Activated T-helper 1 cell treated with anti-CD3 and anti-CD28 coated beads, Interleukin-12 subunit alpha, Interleukin-12 subunit beta, Interleukin-2, Interleukin-4 antibody, amounts not matched to agents 30 ng/mL and 10 ng/mL and 1 ng/mL, durations not matched to agents 14 hours and 24 hours and 36 hours (primary cell): ENCODE measurements at regions not wholly inside any gene's neighbourhood (a gene's known extent, or its start where the extent isn't known, plus 50 kb on each side); places are given as distances from the start of the nearest gene placed in this dataset.

Experiments used
- DNase-seq: peaks from one replicate; pipeline ENCODE4 v3.0.0; 2021; ENCODE audit warnings: low spot score
- H3K27ac Mint-ChIP-seq: one replicate; pipeline ENCODE4 v1.8.0; 2021; ENCODE audit warnings: mild to moderate bottlenecking, mixed read lengths
- H3K27me3 Mint-ChIP-seq: one replicate; pipeline ENCODE4 v1.8.0; 2022; ENCODE audit warnings: mild to moderate bottlenecking, moderate library complexity, mixed read lengths; ENCODE audit not compliant: insufficient read depth
- H3K36me3 Mint-ChIP-seq: one replicate; pipeline ENCODE4 v1.8.0; 2021; ENCODE audit warnings: low read depth, mixed read lengths
- H3K4me1 Mint-ChIP-seq: one replicate; pipeline ENCODE4 v1.8.0; 2021; ENCODE audit warnings: low read depth, mixed read lengths
- H3K4me3 Mint-ChIP-seq: one replicate; pipeline ENCODE4 v1.8.0; 2021; ENCODE audit warnings: mild to moderate bottlenecking, moderate library complexity, mixed read lengths
- H3K9me3 Mint-ChIP-seq: one replicate; pipeline ENCODE4 v1.8.0; 2021; ENCODE audit warnings: mixed read lengths
- intact Hi-C: fragments of 100-400 bp; cut with micrococcal nuclease; formaldehyde crosslinking; loops from one replicate; pipeline ENCODE4 v1.15.1; 2024

DNA sequence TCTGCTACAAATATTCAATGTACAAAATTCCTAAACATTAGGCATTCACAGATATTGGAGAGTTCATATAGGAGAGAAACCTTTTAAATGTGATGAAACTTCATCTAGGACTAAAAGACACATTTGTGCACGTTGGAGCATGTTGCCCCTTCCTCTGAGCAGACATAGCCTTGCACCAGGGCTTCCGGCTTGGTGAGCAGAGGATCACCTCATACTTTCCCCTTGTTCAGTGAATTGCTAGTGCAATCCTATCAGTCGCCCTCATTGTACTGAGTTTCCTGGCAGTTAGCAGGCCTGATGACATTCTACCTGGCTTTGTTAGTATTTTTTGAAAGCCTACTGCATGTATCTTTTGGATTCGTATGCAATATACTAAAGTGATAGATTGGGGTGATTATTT, 466.2 kb downstream of the SPRY1 start:
- Mint-ChIP-seq H3K27me3 (peaks cover 2% of the 10 kb centered on the region), H3K4me3 (no peak overlapping the region), H3K4me1 (no peaks in the 10 kb centered on the region), H3K9me3 (no peaks in the 10 kb centered on the region), H3K36me3 (no peaks in the 10 kb centered on the region), H3K27ac (no peak overlapping the region)
- DNase-seq, result no peak
- intact Hi-C loops, result no loop called here

DNA sequence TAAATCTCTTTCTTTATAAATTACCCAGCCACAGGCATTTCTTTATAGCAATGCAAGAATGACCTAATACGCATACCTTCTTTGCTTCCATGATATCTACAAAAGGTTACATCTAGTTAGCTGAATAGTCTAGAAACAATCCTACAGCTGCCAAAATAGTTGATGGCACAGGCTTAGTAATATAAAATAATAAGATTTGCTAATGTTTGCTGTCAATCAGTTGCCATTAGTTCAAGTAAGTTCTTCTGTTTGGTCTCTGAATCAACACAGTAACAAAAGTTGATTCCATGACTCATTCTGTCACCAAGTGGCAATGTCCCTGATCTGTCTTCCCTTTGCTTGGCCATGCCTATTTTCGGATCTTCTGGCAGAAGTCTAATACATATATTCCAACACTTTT, 470.2 kb downstream of the SPRY1 start:
- no peaks in the 10 kb centered on the region for H3K4me1 Mint-ChIP-seq
- H3K36me3 Mint-ChIP-seq, result no peaks in the 10 kb centered on the region
- H3K4me3 Mint-ChIP-seq, result no peak overlapping the region
- no peak for DNase-seq
- peaks cover 3% of the 10 kb centered on the region for H3K9me3 Mint-ChIP-seq
- intact Hi-C loops, result no loop called here
- H3K27ac Mint-ChIP-seq, result no peak overlapping the region
- H3K27me3 Mint-ChIP-seq, result no peaks in the 10 kb centered on the region

DNA sequence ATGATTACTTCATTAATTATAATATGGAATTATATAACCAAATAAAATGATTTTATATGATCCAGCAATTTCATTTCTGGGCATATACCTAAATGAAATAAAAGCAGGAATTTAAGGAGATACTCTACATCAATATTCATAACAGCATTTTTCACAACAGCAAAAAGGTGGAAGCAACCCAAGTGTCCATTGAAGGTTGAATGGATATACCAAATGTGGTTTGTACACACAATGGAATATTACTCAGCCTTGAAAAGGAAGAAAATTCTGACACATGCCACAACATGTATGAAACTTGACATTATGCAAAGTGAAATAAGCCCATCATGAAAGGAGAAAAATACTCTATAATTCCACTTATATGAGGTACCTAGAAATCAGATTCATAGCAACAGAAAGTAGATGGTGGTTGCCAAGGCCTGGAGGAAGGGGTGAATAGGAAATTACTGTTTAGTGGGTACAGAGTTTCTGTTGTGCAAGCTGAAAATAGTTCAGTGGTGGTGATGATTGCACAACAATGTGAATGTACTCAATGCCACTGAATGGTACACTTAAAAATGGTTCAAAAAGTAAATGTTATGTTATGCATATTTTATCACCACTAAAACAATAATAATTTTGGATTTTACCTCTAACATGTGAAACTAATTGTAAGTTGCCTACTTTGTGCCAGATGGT, 471.5 kb downstream of the SPRY1 start:
- intact Hi-C loops, result no loop called here
- H3K27ac Mint-ChIP-seq, result no peak overlapping the region

GRCh38 chr4:123869286-123870215, 473.0 kb downstream of the SPRY1 start:
- Mint-ChIP-seq H3K27ac (no peak overlapping the region), H3K4me3 (no peak overlapping the region), H3K4me1 (no peaks in the 10 kb centered on the region), H3K9me3 (peaks cover 3% of the 10 kb centered on the region), H3K36me3 (no peaks in the 10 kb centered on the region), H3K27me3 (no peaks in the 10 kb centered on the region)
- no peak for DNase-seq
- intact Hi-C loops, result no loop called here

More for the DNA sequence above, 471.5 kb downstream of the SPRY1 start:
- Mint-ChIP-seq H3K9me3 (peaks cover 3% of the 10 kb centered on the region), H3K4me3 (no peak overlapping the region), H3K27me3 (no peaks in the 10 kb centered on the region), H3K4me1 (no peaks in the 10 kb centered on the region), H3K36me3 (no peaks in the 10 kb centered on the region)
- DNase-seq, result no peak

- no peak overlapping the region for H3K4me3 Mint-ChIP-seq
- DNase-seq, result no peak
- H3K27me3 Mint-ChIP-seq, result no peaks in the 10 kb centered on the region
- peaks cover 3% of the 10 kb centered on the region for H3K9me3 Mint-ChIP-seq
- no peaks in the 10 kb centered on the region for H3K4me1 Mint-ChIP-seq
- intact Hi-C loops, result no loop called here
- no peak overlapping the region for H3K27ac Mint-ChIP-seq
- H3K36me3 Mint-ChIP-seq, result no peaks in the 10 kb centered on the region
Measured at GRCh38 chr4:123870216-123870876, 473.8 kb downstream of the SPRY1 start.

- intact Hi-C loops, result no loop called here
- H3K9me3 Mint-ChIP-seq, result peaks cover 3% of the 10 kb centered on the region
- no peaks in the 10 kb centered on the region for H3K4me1 Mint-ChIP-seq
- H3K36me3 Mint-ChIP-seq, result no peaks in the 10 kb centered on the region
- H3K4me3 Mint-ChIP-seq, result no peak overlapping the region
- no peak overlapping the region for H3K27ac Mint-ChIP-seq
- DNase-seq, result no peak
- no peaks in the 10 kb centered on the region for H3K27me3 Mint-ChIP-seq
Measured at GRCh38 chr4:123871341-123871740, 474.7 kb downstream of the SPRY1 start.

DNA sequence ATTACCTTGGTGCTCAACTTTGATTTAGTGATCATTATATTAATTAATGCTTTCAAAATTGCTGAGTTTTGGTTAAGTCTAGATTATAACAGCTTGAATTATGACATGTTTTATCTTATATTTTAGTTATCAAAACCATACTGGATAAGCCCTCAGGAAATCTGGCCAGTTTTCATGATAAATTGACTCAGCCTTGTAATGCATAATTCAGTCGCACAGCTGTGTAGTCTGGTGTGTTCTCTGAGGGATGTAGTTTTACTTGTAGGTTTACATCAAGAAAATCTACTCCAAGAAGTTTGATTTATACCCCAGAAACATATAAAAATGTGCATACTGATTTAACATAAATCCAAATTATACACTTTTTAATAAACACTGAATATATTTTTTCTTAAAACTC, 477.5 kb downstream of the SPRY1 start:
- H3K27ac Mint-ChIP-seq, result no peak overlapping the region
- no peaks in the 10 kb centered on the region for H3K36me3 Mint-ChIP-seq
- intact Hi-C loops, result no loop called here
- no peak overlapping the region for H3K4me3 Mint-ChIP-seq
- no peak for DNase-seq
- no peaks in the 10 kb centered on the region for H3K27me3 Mint-ChIP-seq
- no peaks in the 10 kb centered on the region for H3K4me1 Mint-ChIP-seq
- no peaks in the 10 kb centered on the region for H3K9me3 Mint-ChIP-seq

DNA sequence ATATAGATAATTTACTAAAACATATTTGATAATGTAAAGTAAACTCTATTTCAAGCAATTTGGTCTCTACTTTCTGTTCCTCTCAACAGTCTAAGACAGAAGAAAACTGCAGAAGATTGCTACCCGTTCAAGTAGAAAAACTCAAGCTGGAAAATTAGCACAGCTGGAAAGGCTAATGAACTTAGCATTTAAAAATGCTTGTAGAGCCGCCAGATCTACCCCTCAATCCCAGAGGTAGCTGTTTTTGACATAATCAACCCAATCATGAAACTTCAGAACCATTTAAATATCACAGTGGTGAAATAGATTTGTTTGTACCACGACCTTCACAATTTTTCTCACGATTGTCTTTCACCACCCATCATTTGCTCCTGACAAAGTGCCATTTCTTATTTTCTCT, 479.5 kb downstream of the SPRY1 start:
- H3K9me3 Mint-ChIP-seq, result no peaks in the 10 kb centered on the region
- no peaks in the 10 kb centered on the region for H3K4me1 Mint-ChIP-seq
- H3K4me3 Mint-ChIP-seq, result no peak overlapping the region
- no peak overlapping the region for H3K27ac Mint-ChIP-seq
- DNase-seq, result no peak
- intact Hi-C loops, result no loop called here
- no peaks in the 10 kb centered on the region for H3K36me3 Mint-ChIP-seq
- H3K27me3 Mint-ChIP-seq, result no peaks in the 10 kb centered on the region

DNA sequence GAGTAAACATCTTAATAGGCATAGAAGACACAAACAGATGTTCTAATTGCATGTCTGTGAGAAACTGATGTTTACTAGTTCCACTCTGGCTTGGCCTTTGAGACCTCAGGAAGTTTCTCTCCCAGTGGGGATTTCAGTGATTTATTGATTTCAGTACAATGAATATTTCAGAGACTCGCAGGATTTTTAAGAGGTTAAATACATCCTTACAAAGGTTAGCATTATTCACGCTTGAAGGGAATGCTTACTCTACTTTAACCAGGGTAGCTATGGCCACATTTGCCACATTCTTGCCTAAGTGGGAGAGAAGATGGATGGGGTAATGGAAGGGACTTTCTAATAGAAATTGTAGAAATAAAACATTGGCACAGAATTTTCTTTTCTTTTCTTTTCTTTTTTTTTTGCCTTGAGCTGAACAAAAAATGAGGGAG, 480.1 kb downstream of the SPRY1 start:
- intact Hi-C loops, result no loop called here
- Mint-ChIP-seq H3K27ac (no peak overlapping the region), H3K4me1 (no peaks in the 10 kb centered on the region), H3K9me3 (no peaks in the 10 kb centered on the region), H3K4me3 (no peak overlapping the region), H3K36me3 (no peaks in the 10 kb centered on the region), H3K27me3 (no peaks in the 10 kb centered on the region)
- no peak for DNase-seq

- no peaks in the 10 kb centered on the region for H3K36me3 Mint-ChIP-seq
- no peaks in the 10 kb centered on the region for H3K9me3 Mint-ChIP-seq
- no peaks in the 10 kb centered on the region for H3K4me1 Mint-ChIP-seq
- no peak overlapping the region for H3K27ac Mint-ChIP-seq
- intact Hi-C loops, result no loop called here
- no peak for DNase-seq
- no peak overlapping the region for H3K4me3 Mint-ChIP-seq
- no peaks in the 10 kb centered on the region for H3K27me3 Mint-ChIP-seq
Measured at GRCh38 chr4:123877551-123877950, 481.0 kb downstream of the SPRY1 start.

DNA sequence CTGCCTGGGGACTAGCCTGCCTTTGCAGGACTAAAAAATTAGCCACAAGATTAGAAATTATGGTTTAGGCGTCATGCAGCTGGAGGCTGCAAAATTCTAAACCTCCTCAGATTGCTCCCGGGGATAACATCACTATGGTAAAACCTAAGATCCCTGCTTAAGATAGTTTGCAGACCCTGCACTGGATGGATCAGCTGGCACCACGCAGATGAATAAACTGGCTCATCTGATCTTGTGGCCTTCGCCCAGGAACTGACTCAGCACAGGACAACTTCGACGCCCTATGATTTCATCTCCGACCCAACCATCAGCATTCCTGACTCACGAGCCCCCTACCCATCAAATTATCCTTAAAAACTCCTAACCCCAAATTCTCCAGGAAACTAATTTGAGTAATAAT, 482.4 kb downstream of the SPRY1 start:
- no peaks in the 10 kb centered on the region for H3K36me3 Mint-ChIP-seq
- no peak overlapping the region for H3K4me3 Mint-ChIP-seq
- H3K9me3 Mint-ChIP-seq, result no peaks in the 10 kb centered on the region
- no peak overlapping the region for H3K27ac Mint-ChIP-seq
- H3K4me1 Mint-ChIP-seq, result no peaks in the 10 kb centered on the region
- no peaks in the 10 kb centered on the region for H3K27me3 Mint-ChIP-seq
- intact Hi-C loops, result no loop called here
- no peak for DNase-seq

DNA sequence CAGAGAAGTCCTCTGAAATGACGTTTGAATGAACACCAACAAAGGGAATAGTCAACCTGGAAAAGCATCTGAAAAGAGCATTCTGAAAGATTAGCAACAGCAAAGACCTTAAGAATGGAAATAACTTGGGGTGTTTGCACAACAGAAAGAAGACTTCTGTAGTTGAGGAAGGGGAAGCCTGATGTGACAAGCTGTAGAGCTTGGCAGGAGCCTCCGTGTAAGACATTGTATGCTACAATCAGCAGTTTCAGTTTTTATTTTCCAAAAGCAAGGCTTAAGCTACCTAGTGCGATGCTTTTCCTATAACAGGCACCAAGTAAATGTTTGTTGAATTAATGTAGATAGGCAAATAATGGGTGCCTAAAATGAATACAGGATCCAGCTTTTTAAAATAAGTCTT, 484.0 kb downstream of the SPRY1 start:
- H3K27me3 Mint-ChIP-seq, result no peaks in the 10 kb centered on the region
- H3K4me1 Mint-ChIP-seq, result no peaks in the 10 kb centered on the region
- no peak overlapping the region for H3K4me3 Mint-ChIP-seq
- H3K27ac Mint-ChIP-seq, result no peak overlapping the region
- no peak for DNase-seq
- H3K36me3 Mint-ChIP-seq, result no peaks in the 10 kb centered on the region
- H3K9me3 Mint-ChIP-seq, result no peaks in the 10 kb centered on the region
- intact Hi-C loops, result no loop called here

GRCh38 chr4:123884922-123885321, 488.3 kb downstream of the SPRY1 start:
- no peaks in the 10 kb centered on the region for H3K4me1 Mint-ChIP-seq
- H3K36me3 Mint-ChIP-seq, result no peaks in the 10 kb centered on the region
- H3K27ac Mint-ChIP-seq, result no peak overlapping the region
- no peak for DNase-seq
- H3K4me3 Mint-ChIP-seq, result no peak overlapping the region
- no peaks in the 10 kb centered on the region for H3K9me3 Mint-ChIP-seq
- H3K27me3 Mint-ChIP-seq, result no peaks in the 10 kb centered on the region
- intact Hi-C loops, result no loop called here
